COR-L47 (cell line): ENCODE measurements at regions not wholly inside any gene's neighbourhood (a gene's known extent, or its start where the extent isn't known, plus 50 kb on each side); places are given as distances from the start of the nearest gene placed in this dataset.

ENCODE experiments used
- DNase-seq: peaks from one replicate; lab custom pipeline; 2025; lab: John Stamatoyannopoulos, UW

GRCh38 chr19:30309176-30309575 lies 63.0 kb upstream of the ZNF536 start:
- no peak for DNase-seq

- no peak for DNase-seq
Measured at GRCh38 chr19:30309905-30310601, 62.1 kb upstream of the ZNF536 start.

GRCh38 chr19:30310602-30311263 lies 61.5 kb upstream of the ZNF536 start:
- DNase-seq, result no peak

GRCh38 chr19:30311911-30312310 lies 60.3 kb upstream of the ZNF536 start:
- no peak for DNase-seq

GRCh38 chr19:30312582-30313352 lies 59.4 kb upstream of the ZNF536 start:
- DNase-seq, result no peak

- DNase-seq, result no peak
Measured at GRCh38 chr19:30313353-30313750, 58.8 kb upstream of the ZNF536 start.

GRCh38 chr19:30314056-30314804 lies 58.0 kb upstream of the ZNF536 start:
- no peak for DNase-seq

- no peak for DNase-seq
Measured at GRCh38 chr19:30314805-30315155, 57.4 kb upstream of the ZNF536 start.

GRCh38 chr19:30315159-30315558 lies 57.0 kb upstream of the ZNF536 start:
- no peak for DNase-seq

- no peak for DNase-seq
Measured at GRCh38 chr19:30316000-30316491, 56.1 kb upstream of the ZNF536 start.

- DNase-seq, result no peak
Measured at GRCh38 chr19:30316560-30317106, 55.6 kb upstream of the ZNF536 start.

GRCh38 chr19:30317403-30317802 lies 54.8 kb upstream of the ZNF536 start:
- no peak for DNase-seq

- no peak for DNase-seq
Measured at GRCh38 chr19:30318261-30318660, 53.9 kb upstream of the ZNF536 start.

GRCh38 chr19:30318936-30319335 lies 53.2 kb upstream of the ZNF536 start:
- no peak for DNase-seq

- DNase-seq, result no peak
Measured at GRCh38 chr19:30319411-30319810, 52.8 kb upstream of the ZNF536 start.

GRCh38 chr19:30319876-30320275 lies 52.3 kb upstream of the ZNF536 start:
- DNase-seq, result no peak

- no peak for DNase-seq
Measured at GRCh38 chr19:30320466-30320865, 51.7 kb upstream of the ZNF536 start.

GRCh38 chr19:30320916-30321315 lies 51.3 kb upstream of the ZNF536 start:
- no peak for DNase-seq
